AG10803 (cell line): ENCODE measurements at regions not wholly inside any gene's neighbourhood (a gene's known extent, or its start where the extent isn't known, plus 50 kb on each side); places are given as distances from the start of the nearest gene placed in this dataset.
"Not testable (repeated sequence)": the region's sequence is repeated elsewhere in the genome, so short reads cannot be mapped to it uniquely, and the experiment has no call there.

Experiments
- DNase-seq: peaks from one replicate; pipeline ENCODE4 v3.0.0; 2010; ENCODE audit warnings: low read depth
- H3K4me3 ChIP-seq: 2 replicates; pipeline ENCODE4 v1.5.1; 2011; ENCODE audit warnings: mild to moderate bottlenecking, low read length, control low read depth
- TF ChIP-seq, protein P1 (sequence below): conservative IDR thresholded peaks from 2 replicates; pipeline ENCODE4 v1.5.1; 2011; ENCODE audit warnings: mild to moderate bottlenecking, low read length, control low read depth, inconsistent platforms

DNA sequence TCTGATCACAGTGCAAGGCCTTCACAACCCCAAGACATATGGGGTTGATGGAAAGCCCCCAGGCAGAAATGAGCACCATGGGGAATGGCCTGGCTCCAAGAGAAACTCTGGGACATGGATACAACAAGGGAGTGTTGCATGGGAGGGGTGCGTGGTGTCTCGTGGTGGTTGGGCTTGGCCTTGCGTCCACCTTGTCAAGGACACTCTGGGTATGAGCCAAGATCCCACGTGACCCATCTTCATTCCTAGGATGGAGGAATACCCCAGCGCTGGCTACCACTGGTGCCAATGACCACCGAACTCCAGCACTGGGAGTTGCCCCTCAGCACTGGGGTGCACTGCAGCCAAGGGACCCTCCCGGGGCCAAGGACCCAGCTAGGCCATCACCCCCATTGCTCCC, 267.5 kb upstream of the AGTR2 start:
- no peak overlapping the region for H3K4me3 ChIP-seq
- TF ChIP-seq, protein P1, sequence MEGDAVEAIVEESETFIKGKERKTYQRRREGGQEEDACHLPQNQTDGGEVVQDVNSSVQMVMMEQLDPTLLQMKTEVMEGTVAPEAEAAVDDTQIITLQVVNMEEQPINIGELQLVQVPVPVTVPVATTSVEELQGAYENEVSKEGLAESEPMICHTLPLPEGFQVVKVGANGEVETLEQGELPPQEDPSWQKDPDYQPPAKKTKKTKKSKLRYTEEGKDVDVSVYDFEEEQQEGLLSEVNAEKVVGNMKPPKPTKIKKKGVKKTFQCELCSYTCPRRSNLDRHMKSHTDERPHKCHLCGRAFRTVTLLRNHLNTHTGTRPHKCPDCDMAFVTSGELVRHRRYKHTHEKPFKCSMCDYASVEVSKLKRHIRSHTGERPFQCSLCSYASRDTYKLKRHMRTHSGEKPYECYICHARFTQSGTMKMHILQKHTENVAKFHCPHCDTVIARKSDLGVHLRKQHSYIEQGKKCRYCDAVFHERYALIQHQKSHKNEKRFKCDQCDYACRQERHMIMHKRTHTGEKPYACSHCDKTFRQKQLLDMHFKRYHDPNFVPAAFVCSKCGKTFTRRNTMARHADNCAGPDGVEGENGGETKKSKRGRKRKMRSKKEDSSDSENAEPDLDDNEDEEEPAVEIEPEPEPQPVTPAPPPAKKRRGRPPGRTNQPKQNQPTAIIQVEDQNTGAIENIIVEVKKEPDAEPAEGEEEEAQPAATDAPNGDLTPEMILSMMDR: no peak
- DNase-seq: no peak

DNA sequence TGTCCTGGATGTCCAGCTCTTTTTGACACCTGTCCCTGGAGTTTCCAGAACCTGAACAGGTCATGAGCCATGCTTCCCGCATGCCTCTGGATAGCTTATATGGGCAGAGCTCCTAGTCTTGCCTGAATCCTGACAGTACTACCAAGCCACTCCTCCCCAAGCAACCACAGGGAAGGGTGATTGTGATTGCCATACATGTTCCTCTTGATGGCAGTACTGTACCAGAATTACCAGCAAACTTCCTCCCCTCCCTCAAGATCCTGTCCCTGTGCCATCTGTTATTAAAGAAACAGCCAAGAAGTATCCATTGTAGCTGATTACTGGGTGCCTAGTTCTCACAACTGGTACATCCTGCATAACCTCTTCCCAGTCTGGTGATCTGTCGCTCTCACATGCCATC, 264.3 kb upstream of the AGTR2 start:
- no peak overlapping the region for H3K4me3 ChIP-seq
- DNase-seq: no peak
- TF ChIP-seq, protein P1: no peak

DNA sequence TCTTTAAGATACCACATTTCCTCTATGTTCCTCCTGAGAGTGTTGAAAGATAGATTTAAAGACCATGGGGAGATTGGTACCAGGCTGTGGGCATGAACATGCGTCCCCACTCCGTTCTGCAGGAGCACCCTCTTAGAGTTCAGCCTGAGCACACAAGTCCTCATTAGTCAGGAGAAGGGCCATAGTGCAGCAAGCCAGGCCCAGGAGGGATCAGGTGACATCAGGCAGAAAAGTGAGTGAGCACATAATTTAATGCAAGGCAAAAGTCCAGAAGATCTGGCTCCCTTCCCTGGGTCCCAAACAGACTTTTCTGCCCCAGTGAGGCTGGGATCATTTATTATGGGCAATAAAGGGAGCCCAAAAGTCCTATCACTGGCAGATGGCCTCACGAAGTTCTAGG, 263.7 kb upstream of the AGTR2 start:
- TF ChIP-seq, protein P1: no peak
- H3K4me3 ChIP-seq: no peak overlapping the region
- DNase-seq: no peak

DNA sequence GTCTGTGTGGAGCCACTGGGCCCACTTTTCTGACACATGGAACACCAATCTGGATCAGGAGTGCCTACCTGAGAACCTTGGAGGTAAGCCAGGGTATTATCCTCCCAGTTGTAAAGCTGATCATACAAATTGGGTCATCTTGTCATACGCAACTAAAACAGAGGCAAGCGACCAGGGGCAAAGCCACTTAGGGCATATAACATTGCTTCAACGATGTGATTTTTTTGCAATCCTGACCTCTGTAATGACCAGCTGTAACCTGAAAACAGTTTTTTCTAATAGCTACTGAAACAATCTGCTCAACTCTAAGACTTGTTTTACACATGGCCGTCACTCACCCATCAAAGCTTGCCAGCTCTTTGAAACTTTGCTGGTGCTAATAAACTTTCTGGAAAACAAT, 261.5 kb upstream of the AGTR2 start:
- TF ChIP-seq, protein P1: no peak
- no peak overlapping the region for H3K4me3 ChIP-seq
- DNase-seq: no peak

DNA sequence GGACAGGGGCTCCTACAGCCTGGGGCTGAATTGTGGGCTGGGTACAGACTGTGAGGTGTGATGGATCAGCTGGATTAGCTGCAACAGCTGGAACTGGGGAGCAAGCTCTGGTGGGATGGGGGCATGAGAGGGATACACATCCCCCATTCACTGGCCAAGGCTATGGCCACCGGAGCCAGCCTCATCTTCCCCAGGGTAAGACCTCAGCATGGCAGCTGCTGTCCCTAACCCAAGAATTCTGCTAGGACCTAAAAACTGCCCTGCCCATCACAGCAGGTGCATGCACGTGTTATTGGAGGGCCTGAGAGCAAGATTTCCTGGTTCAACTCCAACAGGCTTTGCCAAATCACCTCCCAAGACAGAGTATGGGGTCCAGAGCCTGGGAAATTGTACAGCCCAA, 258.6 kb upstream of the AGTR2 start:
- no peak overlapping the region for H3K4me3 ChIP-seq
- DNase-seq: no peak
- TF ChIP-seq, protein P1: no peak

DNA sequence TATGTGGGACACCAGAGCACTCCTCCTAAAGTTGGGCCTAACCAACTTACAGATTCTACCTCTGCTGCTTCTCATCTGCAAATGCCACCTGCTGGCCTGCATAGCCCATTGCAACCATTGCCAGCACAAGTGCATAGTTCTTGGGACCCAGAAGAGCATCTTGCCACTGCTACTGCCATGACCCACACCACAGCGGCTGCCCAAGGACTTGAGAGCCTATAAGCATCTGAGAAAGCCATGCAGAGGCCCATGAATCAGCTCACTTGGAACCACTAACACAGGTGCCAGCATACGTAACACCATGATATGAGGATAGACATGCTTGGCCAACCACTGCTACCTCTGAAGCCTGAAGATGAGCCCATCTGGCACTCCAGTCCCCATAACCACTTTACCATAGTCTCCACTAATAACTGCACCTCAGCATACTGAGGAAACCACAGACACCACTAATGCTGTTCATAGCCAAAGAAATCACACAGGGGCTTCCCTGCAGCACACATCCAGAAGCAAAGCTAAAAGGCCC, 258.1 kb upstream of the AGTR2 start:
- no peak overlapping the region for H3K4me3 ChIP-seq
- TF ChIP-seq, protein P1: no peak
- no peak for DNase-seq

DNA sequence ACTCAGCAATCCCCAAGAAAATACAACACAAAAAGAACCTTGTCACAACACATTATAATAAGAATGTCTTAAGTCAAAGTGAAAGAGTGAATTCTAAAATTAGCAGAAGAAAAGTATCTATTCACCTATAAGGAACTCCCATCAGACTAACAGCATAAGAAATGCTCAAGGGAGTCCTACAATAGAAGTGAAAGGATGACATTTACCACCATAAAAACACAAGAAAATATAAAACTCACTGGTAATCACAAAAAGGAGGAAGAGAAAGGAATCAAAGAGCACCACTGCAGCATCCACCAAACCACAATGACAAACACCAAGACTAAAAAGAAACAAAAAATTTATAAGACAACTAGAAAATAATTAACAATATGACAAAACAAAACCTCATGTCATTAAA, 257.0 kb upstream of the AGTR2 start:
- TF ChIP-seq, protein P1: no peak
- H3K4me3 ChIP-seq: no peak overlapping the region
- DNase-seq: no peak

DNA sequence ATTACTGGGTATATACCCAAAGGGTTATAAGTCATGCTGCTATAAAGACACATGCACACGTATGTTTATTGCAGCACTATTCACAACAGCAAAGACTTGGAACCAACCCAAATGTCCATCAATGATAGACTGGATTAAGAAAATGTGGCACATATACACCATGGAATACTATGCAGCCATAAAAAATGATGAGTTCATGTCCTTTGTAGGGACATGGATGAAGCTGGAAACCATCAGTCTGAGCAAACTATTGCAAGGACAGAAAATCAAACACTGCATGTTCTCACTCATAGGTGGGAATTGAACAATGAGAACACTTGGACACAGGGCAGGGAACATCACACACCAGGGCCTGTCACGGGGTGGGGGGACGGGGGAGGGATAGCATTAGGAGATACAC, 254.9 kb upstream of the AGTR2 start:
- DNase-seq, H3K4me3 ChIP-seq: not testable (repeated sequence)
